ENCODE measurements at regions not wholly inside any gene's neighbourhood (a gene's known extent, or its start where the extent isn't known, plus 50 kb on each side); places are given as distances from the start of the nearest gene placed in this dataset.

DNA sequence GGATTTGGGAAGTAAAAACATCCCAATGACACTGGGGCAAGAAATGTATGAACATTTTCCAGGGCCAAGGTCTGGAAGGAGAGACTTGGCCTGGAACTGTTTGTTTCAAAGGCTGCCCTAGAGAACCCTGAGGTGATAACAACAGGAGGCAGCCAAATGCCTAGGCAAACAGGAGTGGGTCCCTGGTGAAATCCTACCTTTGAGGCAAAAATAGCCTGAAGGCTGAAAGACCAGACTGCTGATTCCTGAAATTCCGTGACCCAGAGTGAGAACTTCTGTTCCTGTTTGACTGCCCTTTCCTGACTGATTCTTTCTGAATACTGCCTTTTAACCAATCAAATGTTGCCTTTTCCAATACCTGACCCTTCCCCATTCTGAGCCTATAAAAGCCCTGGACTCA is 196.4 kb downstream of the NSUN3 start:
- no peak for DNase-seq

DNA sequence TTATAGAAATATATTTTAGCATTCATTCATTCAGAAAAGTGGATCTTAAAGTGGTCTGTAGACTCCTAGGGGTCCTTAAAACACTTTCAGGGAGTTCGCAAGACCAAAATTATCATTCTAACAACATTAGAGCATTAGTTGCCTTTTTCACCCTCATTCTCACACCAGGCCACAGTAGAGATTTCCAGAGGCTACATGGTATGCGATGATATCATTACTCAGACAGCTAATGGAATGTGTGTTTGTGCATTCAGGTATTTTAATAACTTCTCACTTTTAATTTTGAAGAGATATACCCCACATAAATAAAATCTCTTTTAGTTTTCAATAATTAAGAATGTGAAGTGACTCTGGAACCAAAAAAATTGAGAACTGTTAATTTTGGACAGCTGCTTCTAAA is 206.9 kb downstream of the NSUN3 start:
- no peak for DNase-seq

DNA sequence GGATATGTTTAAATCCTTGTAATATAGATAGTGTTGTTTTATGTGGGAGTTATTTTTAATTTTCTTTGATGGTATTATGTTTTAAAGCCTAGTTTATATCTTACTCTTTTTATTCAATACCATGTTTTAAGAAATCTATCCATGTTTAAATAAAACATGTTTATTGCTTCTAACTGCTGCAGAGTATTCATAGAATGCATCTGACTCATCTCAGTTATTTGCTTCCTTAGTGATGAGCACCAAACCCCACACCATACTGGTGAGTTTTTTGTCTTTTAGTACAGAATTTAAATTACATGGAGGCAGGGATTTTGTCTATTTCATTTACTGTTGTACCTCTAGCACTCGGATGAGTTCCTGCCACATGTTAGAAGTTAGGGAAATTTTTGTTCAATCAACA is 209.2 kb downstream of the NSUN3 start:
- no peak for DNase-seq

DNA sequence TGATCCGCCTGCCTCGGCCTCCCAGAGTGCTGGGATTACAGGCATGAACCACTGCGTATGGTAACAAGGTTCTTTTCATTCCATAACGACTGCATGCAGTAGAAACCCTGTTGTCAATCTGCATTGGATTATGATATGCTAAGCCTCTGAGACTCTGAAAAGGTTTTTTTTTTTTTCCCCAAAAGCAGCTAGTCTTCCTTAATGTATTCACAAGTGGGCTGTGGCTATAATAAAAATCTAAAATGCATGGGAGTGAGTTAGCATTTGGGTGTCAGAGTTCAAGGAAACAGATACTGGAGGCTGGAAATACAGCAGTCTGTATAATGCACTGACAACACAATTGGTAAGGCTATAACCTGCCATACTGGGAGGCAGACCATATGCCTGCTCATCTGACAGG is 218.1 kb downstream of the NSUN3 start:
- no peak for DNase-seq

DNA sequence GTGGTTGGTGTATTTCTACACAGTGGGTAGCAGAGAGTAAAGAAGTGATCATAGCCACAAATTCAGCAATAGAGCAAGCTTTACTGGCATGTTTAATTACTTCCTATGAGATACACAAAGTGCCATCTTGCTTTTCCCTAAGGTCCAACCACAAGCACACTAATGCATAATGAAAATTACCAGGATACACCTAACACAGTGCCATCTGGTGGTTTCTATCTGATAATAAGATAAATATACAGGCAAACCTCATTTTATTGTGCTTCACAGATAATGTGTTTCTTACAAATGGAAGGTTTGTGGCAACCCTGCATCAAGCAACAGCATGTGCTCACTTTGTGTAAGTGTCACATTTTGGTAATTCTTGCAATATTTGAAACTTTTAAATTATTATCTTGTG is 223.0 kb downstream of the NSUN3 start:
- DNase-seq, result peak; percentile 16

DNA sequence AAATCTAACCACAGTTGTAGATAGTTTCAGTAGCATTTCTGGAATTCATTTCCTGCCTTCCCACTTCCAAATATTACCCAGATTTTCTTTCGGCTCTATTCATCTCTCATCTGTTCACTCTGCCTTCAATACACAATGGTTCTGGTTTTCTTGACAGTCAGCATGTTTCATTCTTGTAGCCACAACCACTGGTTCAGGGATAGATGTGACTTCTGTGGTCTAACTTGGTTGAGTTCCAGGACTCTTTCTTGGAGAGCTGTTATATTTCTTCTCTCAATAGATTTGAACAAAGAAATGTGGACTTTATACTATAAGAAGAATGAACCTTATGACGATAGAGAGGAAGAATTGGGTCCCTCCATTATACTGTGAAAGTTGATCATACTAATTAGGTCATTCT is 228.8 kb downstream of the NSUN3 start:
- no peak for DNase-seq

DNA sequence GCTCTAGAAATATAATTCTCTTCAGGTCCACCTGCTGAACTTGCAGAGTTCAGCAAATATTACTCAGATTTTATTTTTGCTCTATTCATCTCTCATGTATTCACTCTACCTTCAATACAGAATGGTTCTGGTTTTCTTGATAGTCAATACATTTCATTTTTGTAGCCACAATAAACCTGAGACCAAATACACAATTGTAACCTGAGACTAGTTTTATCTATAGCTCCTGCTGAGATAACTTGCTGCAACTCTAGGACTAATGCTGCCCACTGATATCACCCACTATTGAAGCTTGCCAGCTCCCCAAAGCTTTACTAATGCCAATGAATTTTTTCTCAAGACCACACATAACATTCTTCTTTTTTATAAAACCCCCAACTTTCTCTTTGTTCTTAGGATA is 229.3 kb downstream of the NSUN3 start:
- DNase-seq, result no peak

DNA sequence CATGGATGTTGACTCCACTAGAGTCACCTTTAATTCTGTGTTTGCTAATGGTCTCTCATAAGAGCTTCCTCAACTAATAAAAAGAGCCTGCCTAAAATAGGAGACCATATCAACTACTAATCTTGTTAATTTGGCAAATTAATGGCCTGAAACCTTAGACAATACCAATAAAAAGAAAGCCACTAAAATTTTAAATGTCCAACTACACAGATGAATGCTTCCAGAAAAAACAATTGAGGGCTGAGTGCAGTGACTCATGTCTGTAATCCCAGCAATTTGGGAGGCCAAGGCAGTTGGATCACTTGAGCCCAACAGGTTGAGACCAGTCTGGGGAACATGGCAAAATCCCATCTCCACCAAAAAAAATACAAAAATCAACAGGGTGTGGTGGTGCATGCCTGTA is 230.9 kb downstream of the NSUN3 start:
- DNase-seq, result no peak

DNA sequence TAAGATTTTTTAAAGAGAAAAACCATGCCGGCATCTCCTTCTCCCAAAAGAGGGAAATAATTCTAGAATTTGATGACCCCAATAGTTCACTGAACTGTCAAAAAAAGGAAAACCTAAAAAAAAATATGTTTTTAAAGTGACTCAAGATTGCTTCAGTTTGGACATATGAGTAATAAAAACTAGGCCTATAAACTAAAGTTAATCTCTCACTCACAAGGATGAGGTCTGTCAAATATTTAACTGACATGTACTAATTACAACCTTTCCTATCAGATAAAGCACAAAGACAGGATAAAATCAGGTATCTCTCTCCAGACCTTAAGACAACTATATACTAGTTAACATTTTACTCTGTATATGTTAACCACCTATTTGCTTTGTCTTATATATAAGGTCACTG is 231.9 kb downstream of the NSUN3 start:
- DNase-seq, result no peak

DNA sequence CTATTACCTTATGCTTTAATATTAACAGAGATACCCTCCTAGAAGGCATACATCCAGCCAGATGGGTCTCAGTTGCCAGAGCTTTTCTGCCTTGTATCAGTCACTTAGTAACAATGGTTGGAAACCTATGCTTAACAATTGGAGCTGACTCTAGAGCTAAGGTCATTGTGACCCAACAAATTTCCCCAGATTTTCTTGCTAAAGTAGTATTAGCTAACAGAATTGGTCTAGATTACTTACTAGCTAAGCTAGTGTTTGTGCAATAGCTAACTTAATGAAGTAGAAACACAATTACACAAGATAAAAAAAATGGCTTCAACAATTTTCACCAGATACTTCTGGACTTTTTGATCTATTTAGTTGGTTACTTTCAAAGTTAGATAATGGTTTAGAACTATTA is 236.9 kb downstream of the NSUN3 start:
- DNase-seq, result no peak

DNA sequence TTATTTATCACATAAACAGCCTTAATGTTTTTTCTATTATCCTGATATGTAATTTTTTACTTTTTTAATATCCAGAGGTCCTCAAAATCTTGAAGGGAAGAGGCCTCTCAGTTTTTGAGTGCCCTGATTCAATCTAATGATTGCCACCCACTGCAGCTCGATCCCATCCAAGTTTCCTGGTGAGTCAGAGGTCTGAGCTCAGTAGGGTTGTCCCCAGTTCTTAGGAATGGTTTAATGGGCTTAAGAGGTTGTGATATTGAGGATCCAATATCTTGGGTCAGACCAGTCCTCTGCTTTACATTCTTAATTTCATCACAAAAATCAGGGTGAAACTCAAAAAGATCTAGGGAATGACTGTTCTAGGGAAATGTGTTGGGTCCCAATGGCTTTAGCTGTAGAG is 238.5 kb downstream of the NSUN3 start:
- no peak for DNase-seq

DNA sequence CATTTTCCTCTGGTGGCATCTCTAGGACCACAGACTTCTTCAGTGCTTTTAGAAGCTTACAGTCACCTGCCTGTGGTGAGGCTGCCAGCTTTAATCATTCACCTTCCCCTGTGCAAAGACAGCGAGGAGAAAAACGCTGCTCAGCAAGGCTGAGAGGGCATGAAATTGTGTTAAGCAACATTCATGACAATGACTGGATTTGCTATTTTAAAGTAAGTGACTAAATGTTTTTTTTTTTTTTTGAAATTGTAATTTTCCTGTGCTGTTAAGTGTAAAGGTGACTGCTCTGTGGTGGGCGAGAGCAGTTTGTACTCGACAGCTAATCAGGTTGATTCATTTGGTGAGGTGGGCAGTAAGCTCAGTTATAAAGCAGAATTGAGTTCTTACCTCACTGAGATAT is 240.4 kb downstream of the NSUN3 start:
- no peak for DNase-seq

DNA sequence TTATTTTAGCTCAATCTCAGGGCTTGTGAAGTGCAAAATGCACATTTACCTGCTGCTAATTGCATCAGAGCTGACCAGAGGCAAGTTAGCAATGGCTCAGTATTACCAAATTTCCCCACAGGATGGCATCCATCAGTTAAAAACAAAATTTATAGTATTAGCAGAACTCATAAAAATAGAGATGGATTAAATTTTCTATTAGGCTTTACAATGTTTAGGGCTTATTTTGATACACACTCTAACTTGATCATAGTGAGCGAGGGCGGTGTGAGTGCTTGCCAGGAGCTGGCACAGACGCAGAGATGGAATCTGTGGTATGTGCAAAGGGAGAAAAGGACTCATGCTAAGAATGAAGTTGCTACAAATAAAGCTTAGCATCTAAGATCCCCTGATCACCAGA is 241.0 kb downstream of the NSUN3 start:
- DNase-seq, result no peak

DNA sequence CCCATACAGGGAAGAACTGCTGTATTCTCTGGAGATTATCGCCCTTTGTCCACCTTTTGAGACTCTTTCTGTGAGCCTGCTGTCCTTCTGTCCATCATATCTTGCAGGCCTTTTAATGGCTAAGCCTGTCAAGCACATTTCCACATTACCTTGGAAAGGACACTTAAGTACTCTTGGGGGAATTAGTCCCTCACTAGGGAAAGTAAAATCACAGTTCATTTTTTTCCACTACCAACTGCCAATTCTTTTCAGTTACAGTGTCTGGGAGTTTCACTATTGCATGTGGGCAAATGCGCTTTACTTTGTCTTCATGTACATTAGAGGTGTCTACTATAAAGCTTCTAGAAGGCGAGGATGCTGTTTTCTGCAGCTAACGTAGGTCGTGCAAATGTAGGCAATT is 242.1 kb downstream of the NSUN3 start:
- DNase-seq, result no peak

DNA sequence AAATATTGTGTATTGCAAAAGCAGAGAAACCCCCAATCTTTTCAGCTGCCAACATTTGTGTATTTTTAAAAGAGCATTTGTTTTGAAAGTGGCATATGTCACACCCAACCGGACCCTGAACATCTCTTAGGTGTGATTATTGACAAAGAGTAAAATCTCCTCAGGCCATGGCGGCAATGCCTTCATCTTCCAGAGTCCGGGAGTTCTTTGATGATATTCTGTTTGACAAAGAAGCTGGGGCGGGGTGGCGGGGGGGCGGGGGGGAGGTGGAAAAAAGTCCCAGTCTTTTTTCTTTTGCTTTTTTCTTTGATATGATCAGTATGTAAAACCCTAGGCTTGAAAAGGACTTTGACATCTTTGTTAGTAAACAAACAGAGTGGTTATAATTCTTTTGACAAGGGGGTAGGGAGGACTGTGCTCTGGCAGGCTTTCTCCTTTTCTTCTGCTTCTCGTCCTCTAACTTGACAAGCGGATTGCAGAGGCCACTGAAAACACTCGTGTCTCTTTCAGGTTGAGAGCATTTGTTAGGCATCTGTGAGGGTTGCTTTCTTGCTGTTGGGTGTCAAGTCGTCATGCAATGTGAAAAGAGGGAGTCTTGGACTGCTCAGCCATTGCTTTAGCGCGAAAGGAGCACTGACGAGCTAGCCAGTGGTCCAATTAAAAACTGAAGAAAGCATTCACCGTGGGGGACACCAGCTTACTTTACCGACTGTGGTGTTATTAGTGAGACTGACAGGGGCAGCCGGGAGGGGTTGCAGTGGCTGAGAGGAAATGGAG is 243.2 kb downstream of the NSUN3 start:
- DNase-seq, result no peak

DNA sequence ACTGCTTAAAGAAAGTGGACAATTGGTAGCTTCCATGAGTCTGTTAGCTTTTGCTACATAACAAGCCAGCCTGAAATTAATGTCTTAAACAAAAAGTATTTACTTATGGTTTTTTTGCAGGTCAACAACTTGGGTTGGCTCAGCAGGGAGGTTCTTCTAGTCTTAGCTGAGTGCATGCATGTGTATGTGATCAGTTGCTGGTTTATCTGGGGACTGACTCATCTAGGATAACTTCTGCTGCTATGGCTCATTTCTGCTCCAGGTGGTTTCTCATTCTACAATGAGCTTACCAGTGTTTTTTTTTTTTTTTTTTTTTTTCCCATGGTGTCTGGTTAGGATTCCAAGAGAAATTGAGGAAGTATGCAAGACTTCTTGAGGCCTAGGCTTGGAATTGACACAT is 244.7 kb downstream of the NSUN3 start:
- no peak for DNase-seq

DNA sequence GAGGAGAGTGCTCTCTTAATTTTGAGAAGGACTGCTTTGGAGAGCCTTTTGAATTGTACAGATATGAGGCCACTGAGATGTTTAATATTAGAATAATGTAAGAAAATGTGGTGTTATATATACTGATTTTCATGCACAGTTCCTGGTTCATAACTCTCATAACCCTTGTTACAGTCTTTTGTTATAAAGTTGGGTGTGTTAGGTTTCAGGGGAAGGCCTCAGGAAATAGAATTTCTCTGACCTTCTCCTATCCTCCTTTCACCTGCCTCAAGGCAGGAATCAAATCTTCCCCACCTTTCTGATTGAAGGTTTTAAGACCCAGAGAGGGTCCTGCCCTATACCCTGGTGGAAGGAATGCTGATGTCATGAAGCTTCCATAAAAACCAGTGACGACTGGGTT is 245.9 kb downstream of the NSUN3 start:
- no peak for DNase-seq

DNA sequence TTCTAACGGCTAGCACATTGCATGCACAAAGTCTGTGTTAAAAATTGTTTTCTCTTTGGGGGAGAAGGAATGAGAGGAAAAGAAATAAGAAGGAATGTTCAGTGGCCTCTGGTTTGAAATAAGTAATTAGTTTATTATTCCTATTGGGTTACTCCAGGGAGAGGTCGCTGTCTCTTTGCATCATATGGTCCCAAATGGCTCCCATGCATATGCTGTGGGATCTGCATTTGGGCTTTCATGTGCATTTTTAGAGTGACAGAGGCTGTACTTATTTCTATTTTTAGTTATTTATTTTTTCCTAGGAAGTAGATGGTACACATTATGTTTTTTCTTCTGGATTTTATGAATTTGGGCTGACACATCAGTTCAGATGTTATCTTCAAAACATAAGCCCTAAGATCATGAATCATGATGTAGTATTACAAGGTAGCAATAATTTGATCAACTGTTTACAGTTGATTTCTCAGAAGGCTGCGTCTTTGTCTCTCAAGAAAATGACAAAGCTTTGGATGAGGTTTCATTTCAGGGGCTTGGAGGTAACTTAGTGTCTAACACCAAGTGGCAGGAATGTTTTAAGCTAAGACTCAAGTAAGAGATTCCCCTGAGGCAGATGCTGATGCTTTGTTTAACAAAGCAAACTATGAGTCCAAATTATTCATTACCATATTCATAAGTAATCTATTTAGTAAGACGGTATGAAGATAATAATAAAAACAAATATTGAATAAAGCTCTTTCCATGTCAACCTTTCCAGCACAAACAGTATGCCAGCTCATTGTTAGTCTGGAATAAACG is 247.7 kb downstream of the NSUN3 start:
- DNase-seq, result no peak

DNA sequence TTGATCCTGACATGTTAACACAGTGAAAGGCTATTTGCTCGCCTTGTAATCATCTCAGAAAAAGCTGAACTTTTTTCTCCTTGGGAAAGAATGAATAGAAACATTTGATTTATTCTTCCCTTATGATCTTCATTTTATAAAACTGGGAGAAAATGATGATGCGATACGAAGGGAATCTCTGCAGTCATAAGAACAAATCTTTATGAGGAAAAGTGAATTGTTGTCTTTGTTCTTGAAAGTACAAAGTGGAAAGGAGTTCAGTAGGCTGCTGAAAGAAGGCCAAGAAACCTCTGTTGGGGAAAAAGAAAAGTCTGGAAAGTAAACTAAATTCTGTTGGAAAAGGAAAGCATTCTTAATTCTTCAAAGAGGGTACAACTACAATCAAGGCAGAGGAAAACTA is 248.8 kb downstream of the NSUN3 start:
- DNase-seq, result no peak

DNA sequence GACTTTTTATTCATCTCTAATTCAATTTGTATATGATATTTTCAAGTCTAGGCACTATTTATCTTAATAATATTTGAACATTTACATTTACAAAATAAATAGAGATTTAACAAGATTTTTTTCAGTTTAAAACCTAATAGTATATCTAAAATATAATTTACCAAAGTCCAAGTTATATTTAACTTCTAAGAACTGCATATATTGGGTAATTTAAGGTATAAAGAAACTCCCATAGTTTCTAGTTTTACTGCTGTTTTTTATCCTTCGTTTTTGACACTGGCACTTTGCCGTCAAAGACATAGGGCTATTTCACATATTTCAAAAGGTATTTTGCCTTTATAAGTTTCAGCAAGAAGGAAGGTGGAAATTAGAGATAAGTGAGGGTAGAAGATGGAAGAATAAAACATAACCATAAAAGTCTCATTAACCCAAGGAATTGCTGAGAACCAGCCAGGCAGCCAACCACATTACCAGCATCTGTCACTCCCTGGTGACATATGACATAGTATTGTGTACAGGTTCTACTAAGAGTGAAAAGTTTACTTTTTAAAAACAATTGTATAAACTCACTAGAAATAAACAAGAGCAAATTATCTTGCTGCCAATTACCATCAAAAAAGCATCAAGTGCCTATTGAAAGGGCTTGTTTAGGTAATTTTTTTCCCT is 251.5 kb downstream of the NSUN3 start:
- no peak for DNase-seq

DNA sequence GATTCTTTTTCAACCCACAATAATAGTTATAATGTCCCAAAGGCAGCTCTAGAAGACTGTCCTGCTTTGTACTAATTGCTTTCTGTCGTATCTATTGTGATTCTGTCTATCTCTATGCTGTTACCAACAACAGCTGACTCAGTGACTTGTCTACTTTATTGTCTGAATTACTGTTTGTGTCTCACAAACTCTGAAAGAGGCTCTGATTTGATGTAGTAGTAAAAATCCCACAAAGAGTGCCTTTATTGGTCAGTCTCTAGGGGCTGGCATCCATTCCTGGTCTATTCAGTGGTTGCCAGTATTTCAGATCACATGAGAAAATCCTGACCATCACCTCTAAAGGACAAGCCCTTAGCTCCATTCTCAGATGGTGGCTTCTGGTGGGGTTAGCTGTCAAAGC is 254.2 kb downstream of the NSUN3 start:
- DNase-seq, result no peak

DNA sequence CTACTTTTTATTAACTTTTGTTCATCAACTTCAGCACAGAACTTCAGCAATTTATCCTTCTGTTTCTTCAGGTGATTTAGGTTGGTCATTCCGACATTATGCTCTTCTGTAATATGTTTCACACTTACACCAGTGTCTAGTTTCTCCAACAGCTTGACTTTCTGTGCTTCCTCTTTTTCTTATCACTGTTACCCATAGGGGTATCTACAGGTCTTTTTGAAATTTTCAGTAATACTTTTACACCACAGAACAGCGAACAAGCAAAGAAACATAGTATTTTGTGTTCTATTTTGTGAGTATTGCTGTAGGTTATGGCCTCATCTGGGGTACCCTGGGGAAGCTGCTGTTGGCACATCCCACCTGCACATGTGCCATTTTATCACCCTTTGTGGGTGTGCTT is 260.7 kb downstream of the NSUN3 start:
- no peak for DNase-seq

DNA sequence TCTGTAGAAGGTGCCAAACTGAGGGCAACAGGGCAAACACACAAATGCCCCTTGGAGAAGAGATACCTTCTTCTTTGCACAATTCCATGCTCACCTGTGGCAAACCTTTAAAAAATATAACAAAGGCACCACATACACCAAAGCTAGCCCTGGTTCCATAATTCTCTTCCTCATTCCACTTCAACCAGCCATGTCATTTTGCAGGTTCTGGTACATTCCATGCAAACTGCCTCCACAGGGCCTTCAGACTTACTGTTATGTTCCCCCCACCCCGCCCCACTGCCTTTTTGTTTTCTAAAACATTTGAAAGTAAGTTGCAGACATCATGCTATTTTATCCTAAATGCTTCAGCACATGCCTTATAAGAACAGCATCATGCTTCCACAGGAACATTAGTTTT is 269.0 kb downstream of the NSUN3 start:
- DNase-seq, result no peak
